Fibroblast of lung (primary cell): ENCODE measurements at regions not wholly inside any gene's neighbourhood (a gene's known extent, or its start where the extent isn't known, plus 50 kb on each side); places are given as distances from the start of the nearest gene placed in this dataset.

Experiments used
- DNase-seq, 2 donors: peaks; one replicate each; pipeline versions ENCODE4 v3.0.0 to v3.0.0-alpha.2; 2010; ENCODE audit warnings: low read depth in 2 of 2
- H2AFZ ChIP-seq: 2 replicates; pipeline ENCODE4 v1.5.1; 2012; ENCODE audit warnings: low read length, control low read depth, inconsistent platforms
- H3K27ac ChIP-seq: 2 replicates; pipeline ENCODE4 v1.5.1; 2011; ENCODE audit warnings: low read length, control low read depth; ENCODE audit not compliant: insufficient read depth
- H3K27me3 ChIP-seq: 2 replicates; pipeline ENCODE4 v1.5.1; 2011; ENCODE audit warnings: mild to moderate bottlenecking, low read length; ENCODE audit not compliant: control insufficient read depth, insufficient read depth
- H3K36me3 ChIP-seq: 2 replicates; pipeline ENCODE4 v1.5.1; 2011; ENCODE audit warnings: low read length; ENCODE audit not compliant: control insufficient read depth, insufficient read depth
- H3K4me1 ChIP-seq: 2 replicates; pipeline ENCODE4 v1.5.1; 2011; ENCODE audit warnings: low read length; ENCODE audit not compliant: control insufficient read depth, insufficient read depth; ENCODE audit errors: extremely low read depth
- H3K4me2 ChIP-seq: 2 replicates; pipeline ENCODE4 v1.5.1; 2011; ENCODE audit warnings: low read length, control low read depth; ENCODE audit not compliant: insufficient read depth; ENCODE audit errors: extremely low read depth
- H3K4me3 ChIP-seq, 4 experiments: fragments of 200-600 bp in 1 of 4; sonication (generic) in 1 of 4; replicated peaks in 1 of 4; 2 replicates each; pipeline ENCODE4 v1.5.1; 2011 to 2016; ENCODE audit warnings: low read length in 4 of 4, low read depth in 3 of 4, mild to moderate bottlenecking in 3 of 4, control low read depth in 2 of 4, inconsistent platforms in 1 of 4, mixed read lengths in 1 of 4; ENCODE audit not compliant: insufficient read depth in 1 of 4; ENCODE audit errors: control extremely low read depth in 1 of 4
- H3K79me2 ChIP-seq: 2 replicates; pipeline ENCODE4 v1.5.1; 2012; ENCODE audit warnings: mild to moderate bottlenecking, low read length, inconsistent platforms; ENCODE audit not compliant: control insufficient read depth, insufficient read depth
- H3K9ac ChIP-seq: 2 replicates; pipeline ENCODE4 v1.5.1; 2011; ENCODE audit warnings: mild to moderate bottlenecking, low read length, control low read depth; ENCODE audit not compliant: insufficient read depth
- H3K9me3 ChIP-seq: 2 replicates; pipeline ENCODE4 v1.5.1; 2012; ENCODE audit warnings: low read depth, low read length; ENCODE audit not compliant: control insufficient read depth, insufficient read depth
- H4K20me1 ChIP-seq: 2 replicates; pipeline ENCODE4 v1.5.1; 2011; ENCODE audit warnings: low read length; ENCODE audit not compliant: control insufficient read depth, insufficient read depth; ENCODE audit errors: extremely low read depth
- EZH2 ChIP-seq: IDR thresholded peaks from 2 replicates; pipeline ENCODE4 v1.5.1; 2012; ENCODE audit warnings: low read length, control low read depth, mild to moderate bottlenecking; ENCODE audit errors: missing control alignments
- TF ChIP-seq, protein P1 (sequence below), 2 donors: IDR thresholded peaks in 1 of 2; conservative IDR thresholded peaks in 1 of 2; 1 replicate in 1 of 2; 2 replicates in 1 of 2; pipeline ENCODE4 v1.5.1; 2011 to 2012; ENCODE audit warnings: low read length in 2 of 2, control low read depth in 1 of 2, inconsistent platforms in 1 of 2, low read depth in 1 of 2, mild to moderate bottlenecking in 1 of 2

GRCh38 chr11:97359016-97359415, 969.2 kb downstream of the JRKL start:
- Histone ChIP-seq H3K79me2 (no peaks in the 10 kb centered on the region), H3K27ac (no peak overlapping the region), H3K4me2 (no peak overlapping the region), H3K4me1 (no peaks in the 10 kb centered on the region), H3K4me3 (no peak overlapping the region), H3K36me3 (no peaks in the 10 kb centered on the region), H2AFZ (no peak overlapping the region), H4K20me1 (no peaks in the 10 kb centered on the region), H3K9ac (no peak overlapping the region), H3K9me3 (no peaks in the 10 kb centered on the region), H3K27me3 (no peaks in the 10 kb centered on the region)
- DNase-seq: no peak
- TF ChIP-seq EZH2: no peak
- TF ChIP-seq, protein P1, sequence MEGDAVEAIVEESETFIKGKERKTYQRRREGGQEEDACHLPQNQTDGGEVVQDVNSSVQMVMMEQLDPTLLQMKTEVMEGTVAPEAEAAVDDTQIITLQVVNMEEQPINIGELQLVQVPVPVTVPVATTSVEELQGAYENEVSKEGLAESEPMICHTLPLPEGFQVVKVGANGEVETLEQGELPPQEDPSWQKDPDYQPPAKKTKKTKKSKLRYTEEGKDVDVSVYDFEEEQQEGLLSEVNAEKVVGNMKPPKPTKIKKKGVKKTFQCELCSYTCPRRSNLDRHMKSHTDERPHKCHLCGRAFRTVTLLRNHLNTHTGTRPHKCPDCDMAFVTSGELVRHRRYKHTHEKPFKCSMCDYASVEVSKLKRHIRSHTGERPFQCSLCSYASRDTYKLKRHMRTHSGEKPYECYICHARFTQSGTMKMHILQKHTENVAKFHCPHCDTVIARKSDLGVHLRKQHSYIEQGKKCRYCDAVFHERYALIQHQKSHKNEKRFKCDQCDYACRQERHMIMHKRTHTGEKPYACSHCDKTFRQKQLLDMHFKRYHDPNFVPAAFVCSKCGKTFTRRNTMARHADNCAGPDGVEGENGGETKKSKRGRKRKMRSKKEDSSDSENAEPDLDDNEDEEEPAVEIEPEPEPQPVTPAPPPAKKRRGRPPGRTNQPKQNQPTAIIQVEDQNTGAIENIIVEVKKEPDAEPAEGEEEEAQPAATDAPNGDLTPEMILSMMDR (conservative IDR thresholded peaks at IDR 0.05 in 1 of 2, IDR thresholded peaks at IDR 0.05 in 1 of 2; ENCODE audit: low read depth in 1 of 2, low read length in 2 of 2): no peak

DNA sequence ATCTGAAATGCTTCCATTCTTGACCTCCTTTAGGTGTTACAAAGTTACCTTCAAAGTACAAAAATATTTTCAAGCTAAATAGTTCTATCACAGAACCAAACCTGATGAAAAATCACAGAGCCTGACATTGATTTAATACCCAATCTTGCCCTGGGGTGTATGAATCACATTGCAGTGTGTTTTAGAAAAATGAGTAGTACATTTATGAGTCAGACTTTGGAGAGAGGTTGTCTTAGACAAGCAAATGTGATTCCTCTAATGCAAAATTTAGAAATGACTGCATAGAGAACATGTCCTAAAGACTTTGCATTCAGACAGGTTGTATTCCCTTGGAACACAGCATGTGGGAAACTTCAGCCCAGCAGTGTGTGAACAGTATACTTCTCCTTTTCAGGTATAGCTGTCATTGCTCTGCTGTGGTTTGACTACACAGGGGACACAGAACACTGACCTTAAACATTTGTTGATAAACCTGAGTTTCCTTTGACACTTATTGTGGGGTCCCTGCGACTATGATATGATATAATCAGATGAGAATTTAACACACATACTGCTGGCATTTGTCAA, 972.1 kb downstream of the JRKL start:
- peak; percentile 47 to 55 for DNase-seq
- Histone ChIP-seq H3K27ac (no peak overlapping the region), H3K9ac (no peak overlapping the region), H3K9me3 (no peaks in the 10 kb centered on the region), H4K20me1 (no peaks in the 10 kb centered on the region), H3K4me3 (no peak overlapping the region), H3K4me1 (no peaks in the 10 kb centered on the region), H3K4me2 (no peak overlapping the region), H3K36me3 (no peaks in the 10 kb centered on the region), H2AFZ (no peak overlapping the region), H3K79me2 (no peaks in the 10 kb centered on the region), H3K27me3 (no peaks in the 10 kb centered on the region)
- TF ChIP-seq, protein P1 (conservative IDR thresholded peaks at IDR 0.05 in 1 of 2, IDR thresholded peaks at IDR 0.05 in 1 of 2; ENCODE audit: low read depth in 1 of 2, low read length in 2 of 2): no peak
- no peak for TF ChIP-seq EZH2

- DNase-seq: no peak
- Histone ChIP-seq H3K4me3 (no peak overlapping the region), H3K27ac (no peak overlapping the region), H3K4me2 (no peak overlapping the region), H3K9ac (no peak overlapping the region), H2AFZ (no peak overlapping the region), H3K27me3 (no peaks in the 10 kb centered on the region), H3K9me3 (no peaks in the 10 kb centered on the region), H3K36me3 (no peaks in the 10 kb centered on the region), H4K20me1 (no peaks in the 10 kb centered on the region), H3K4me1 (no peaks in the 10 kb centered on the region), H3K79me2 (no peaks in the 10 kb centered on the region)
- TF ChIP-seq, protein P1 (conservative IDR thresholded peaks at IDR 0.05 in 1 of 2, IDR thresholded peaks at IDR 0.05 in 1 of 2; ENCODE audit: low read depth in 1 of 2, low read length in 2 of 2): no peak
- no peak for TF ChIP-seq EZH2
Observed at GRCh38 chr11:97363331-97363730, 973.5 kb downstream of the JRKL start.
